Nephron (organoid): ENCODE measurements at regions not wholly inside any gene's neighbourhood (a gene's known extent, or its start where the extent isn't known, plus 50 kb on each side); places are given as distances from the start of the nearest gene placed in this dataset.

ENCODE experiments used
- H3K27ac Mint-ChIP-seq, 3 experiments: 2 replicates each; pipeline ENCODE4 v1.8.0; 2020; ENCODE audit warnings: mixed read lengths in 3 of 3, mild to moderate bottlenecking in 2 of 3, moderate library complexity in 1 of 3
- H3K27me3 Mint-ChIP-seq: 2 replicates; pipeline ENCODE4 v1.8.0; 2021; ENCODE audit warnings: low read depth, mild to moderate bottlenecking, moderate library complexity, mixed read lengths
- H3K36me3 Mint-ChIP-seq: 2 replicates; pipeline ENCODE4 v1.8.0; 2020; ENCODE audit warnings: low read depth, mixed read lengths
- H3K4me1 Mint-ChIP-seq: 2 replicates; pipeline ENCODE4 v1.8.0; 2020; ENCODE audit warnings: mixed read lengths
- H3K4me3 Mint-ChIP-seq, 3 experiments: 2 replicates each; pipeline ENCODE4 v1.8.0; 2020; ENCODE audit warnings: mild to moderate bottlenecking in 3 of 3, mixed read lengths in 3 of 3, moderate library complexity in 2 of 3
- H3K9me3 Mint-ChIP-seq: 2 replicates; pipeline ENCODE4 v1.8.0; 2020; ENCODE audit warnings: mixed read lengths
- CTCF ChIP-seq, 3 experiments: fragments of 200-600 bp; sonication (generic); IDR thresholded peaks; one replicate each; pipeline ENCODE4 v1.5.0; 2021; ENCODE audit warnings: antibody characterized with exemption in 3 of 3; ENCODE audit not compliant: unreplicated experiment in 3 of 3

DNA sequence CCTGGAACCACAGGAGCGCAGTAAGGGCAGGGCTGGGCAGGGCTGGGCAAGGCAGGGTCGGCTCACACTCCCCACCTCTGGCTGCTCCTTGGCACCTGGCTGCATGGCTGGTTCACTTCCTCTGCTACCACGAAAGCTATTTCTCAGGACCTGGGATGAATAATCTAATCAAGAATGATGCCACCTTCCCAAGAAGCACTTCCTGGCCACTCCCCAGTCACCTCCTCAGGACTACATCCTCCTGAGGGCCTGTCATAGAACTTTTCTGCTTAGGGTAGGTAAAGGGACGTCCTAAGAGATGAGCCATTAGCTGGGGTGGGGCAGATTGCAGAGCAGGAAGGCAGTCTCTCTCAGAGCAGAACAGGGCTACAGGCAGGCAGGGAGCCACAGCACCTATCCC is 288.2 kb upstream of the MAP3K1 start:
- H3K4me3 Mint-ChIP-seq: no peak overlapping the region
- peaks cover 27% of the 10 kb centered on the region for H3K4me1 Mint-ChIP-seq
- H3K27me3 Mint-ChIP-seq: no peaks in the 10 kb centered on the region
- H3K27ac Mint-ChIP-seq: peak overlapping the region in 2 of 3 experiments; percentile 34 to 62
- TF ChIP-seq CTCF (IDR thresholded peaks at IDR 0.05; ENCODE audit: unreplicated experiment in 3 of 3): no peak
- H3K9me3 Mint-ChIP-seq: no peaks in the 10 kb centered on the region
- H3K36me3 Mint-ChIP-seq: no peaks in the 10 kb centered on the region

DNA sequence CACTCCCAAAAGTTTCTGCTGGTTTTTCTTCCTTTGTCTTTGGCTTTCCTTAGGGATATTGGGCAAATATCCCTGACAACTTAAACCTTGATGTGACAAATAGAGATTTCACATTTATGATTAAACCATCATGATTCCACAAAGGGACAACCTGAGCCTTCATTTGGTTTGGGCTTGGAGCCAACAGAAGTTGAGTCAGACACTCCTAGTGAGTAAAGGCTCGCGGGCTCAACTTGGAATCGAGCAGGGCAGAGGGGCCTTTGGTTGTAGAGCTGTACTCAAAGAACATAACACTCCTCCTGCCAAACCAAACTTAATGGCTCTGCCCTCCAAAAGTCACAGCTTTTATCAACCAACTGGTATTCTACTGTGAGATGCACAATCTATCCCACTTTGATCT is 290.2 kb upstream of the MAP3K1 start:
- Mint-ChIP-seq H3K4me1 (peaks cover 23% of the 10 kb centered on the region), H3K4me3 (no peak overlapping the region), H3K27ac (peak overlapping the region; percentile 81 to 88 (median 86)), H3K9me3 (no peaks in the 10 kb centered on the region), H3K36me3 (no peaks in the 10 kb centered on the region), H3K27me3 (no peaks in the 10 kb centered on the region)
- TF ChIP-seq CTCF (IDR thresholded peaks at IDR 0.05; ENCODE audit: unreplicated experiment in 3 of 3): no peak

DNA sequence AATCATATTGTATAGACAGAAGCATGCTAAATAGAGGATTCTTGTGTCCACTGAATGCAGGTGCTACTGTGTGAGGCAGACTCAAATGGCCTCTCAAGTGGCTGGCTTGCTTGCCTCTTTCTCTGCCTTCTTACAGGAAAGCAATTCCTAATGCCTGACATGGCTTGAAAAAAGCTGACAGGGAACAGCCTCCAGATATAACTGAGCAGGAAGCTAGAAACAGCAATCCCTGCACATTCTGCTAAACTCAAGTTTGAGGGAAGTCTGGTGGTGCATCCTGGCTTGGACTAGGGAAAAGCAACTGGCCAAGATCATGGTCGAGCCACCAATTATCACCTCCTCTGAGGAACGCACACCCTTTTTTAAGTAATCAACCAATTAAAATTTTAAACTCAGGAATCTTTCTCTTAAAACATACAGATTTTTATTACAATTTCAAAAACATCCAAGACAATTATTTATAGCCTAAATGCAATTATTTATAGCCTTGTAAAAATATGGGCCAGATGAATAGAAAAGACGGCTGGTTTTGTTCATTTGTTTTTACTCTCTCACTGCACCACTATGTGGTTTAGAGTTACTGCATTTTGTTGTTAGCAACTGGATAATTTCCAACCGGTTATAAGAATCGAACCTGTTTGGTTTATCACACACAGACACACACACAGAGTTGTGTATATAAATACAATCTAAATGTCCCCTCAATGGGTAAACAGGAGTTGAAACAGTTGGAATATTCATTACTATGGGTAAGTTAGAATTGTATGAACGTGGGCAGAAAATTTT is 290.9 kb upstream of the ANKRD55 start:
- TF ChIP-seq CTCF (IDR thresholded peaks at IDR 0.05; ENCODE audit: unreplicated experiment in 3 of 3): no peak
- Mint-ChIP-seq H3K36me3 (no peaks in the 10 kb centered on the region), H3K4me1 (peaks cover 27% of the 10 kb centered on the region), H3K9me3 (no peaks in the 10 kb centered on the region), H3K4me3 (no peak overlapping the region), H3K27ac (peak overlapping the region; percentile 81 to 88 (median 86)), H3K27me3 (peaks cover 4% of the 10 kb centered on the region)

- Mint-ChIP-seq H3K36me3 (no peaks in the 10 kb centered on the region), H3K9me3 (no peaks in the 10 kb centered on the region), H3K27me3 (peaks cover 5% of the 10 kb centered on the region), H3K4me1 (peaks cover 37% of the 10 kb centered on the region), H3K27ac (peak overlapping the region; percentile 81 to 88 (median 86)), H3K4me3 (no peak overlapping the region)
- no peak for TF ChIP-seq CTCF (IDR thresholded peaks at IDR 0.05; ENCODE audit: unreplicated experiment in 3 of 3)
Observed at GRCh38 chr5:56522960-56523359, 289.8 kb upstream of the ANKRD55 start.

DNA sequence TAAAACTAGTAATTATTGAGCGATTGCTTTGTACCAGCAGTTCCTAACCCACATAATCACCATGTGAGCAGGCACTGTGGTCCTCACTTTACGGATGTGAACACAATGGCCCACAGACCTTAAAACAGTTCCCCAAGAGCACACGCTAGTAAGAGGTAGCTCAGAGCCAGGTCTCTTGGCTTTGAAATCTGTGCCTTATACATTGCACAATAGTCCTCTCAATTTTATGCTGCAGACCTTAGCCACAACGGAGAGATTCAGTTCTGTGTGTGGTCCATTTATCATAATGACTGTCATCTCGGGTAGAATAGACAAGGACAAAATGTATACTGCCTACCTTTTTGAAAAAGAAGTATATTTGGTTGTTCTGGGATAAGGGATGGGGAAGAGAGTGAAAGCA is 289.0 kb upstream of the ANKRD55 start:
- Mint-ChIP-seq H3K36me3 (no peaks in the 10 kb centered on the region), H3K27ac (peak overlapping the region in 2 of 3 experiments; percentile 75 to 86), H3K27me3 (peaks cover 5% of the 10 kb centered on the region), H3K4me3 (no peak overlapping the region), H3K9me3 (no peaks in the 10 kb centered on the region), H3K4me1 (peaks cover 45% of the 10 kb centered on the region)
- no peak for TF ChIP-seq CTCF (IDR thresholded peaks at IDR 0.05; ENCODE audit: unreplicated experiment in 3 of 3)
